ENCODE measurements at regions not wholly inside any gene's neighbourhood (a gene's known extent, or its start where the extent isn't known, plus 50 kb on each side); places are given as distances from the start of the nearest gene placed in this dataset.

GRCh38 chr4:167722487-167722808 is 369.9 kb upstream of the ANXA10 start:
- TF ChIP-seq CTCF (IDR thresholded peaks at IDR 0.05) (no peak), POLR2A (IDR thresholded peaks at IDR 0.05) (no peak), EP300 (IDR thresholded peaks at IDR 0.05) (no peak)
